Tibial artery (tissue), 4 donors: ENCODE measurements at regions not wholly inside any gene's neighbourhood (a gene's known extent, or its start where the extent isn't known, plus 50 kb on each side); places are given as distances from the start of the nearest gene placed in this dataset.

ENCODE experiments used
- DNase-seq, 2 donors: peaks; one replicate each; pipeline ENCODE4 v3.0.0-alpha.2; 2019
- H3K27ac ChIP-seq, 2 donors: fragments of 200-600 bp; sonication (generic) in 1 of 2; 1 replicate in 1 of 2; 2 replicates in 1 of 2; pipeline ENCODE4 v1.5.1; 2018 to 2019; ENCODE audit warnings: mild to moderate bottlenecking in 1 of 2
- H3K27me3 ChIP-seq, 2 donors: fragments of 200-600 bp; sonication (generic) in 1 of 2; one replicate each; pipeline versions ENCODE4 v1.5.1 to v1.6.0; 2016 to 2019
- H3K36me3 ChIP-seq, 3 donors: fragments of 200-600 bp; sonication (generic) in 2 of 3; one replicate each; pipeline ENCODE4 v1.5.1; 2016 to 2019; ENCODE audit warnings: mild to moderate bottlenecking in 2 of 3
- H3K4me1 ChIP-seq, 4 donors: fragments of 200-600 bp; sonication (generic) in 2 of 4; 1 replicate in 3 of 4; 2 replicates in 1 of 4; pipeline ENCODE4 v1.5.1; 2016 to 2019
- H3K4me3 ChIP-seq, 2 donors: fragments of 200-600 bp; sonication (generic) in 1 of 2; 1 replicate in 1 of 2; 2 replicates in 1 of 2; pipeline ENCODE4 v1.5.1; 2018 to 2019; ENCODE audit warnings: mild to moderate bottlenecking in 2 of 2
- H3K9me3 ChIP-seq, 3 donors: fragments of 200-600 bp; sonication (generic) in 1 of 3; one replicate each; pipeline ENCODE4 v1.5.1; 2016 to 2019
- intact Hi-C: fragments of 100-400 bp; cut with DNase I; formaldehyde crosslinking; loops from one replicate; pipeline ENCODE4 v1.15.0; 2023; ENCODE audit warnings: low total_unique reads
- TF ChIP-seq, protein P1 (sequence below), 2 experiments: fragments of 200-600 bp in 1 of 2; fragments of 450-650 bp in 1 of 2; IDR thresholded peaks; one replicate each; pipeline ENCODE4 v1.5.1; 2017 to 2019; ENCODE audit warnings: antibody characterized with exemption in 2 of 2, mild to moderate bottlenecking in 1 of 2, moderate library complexity in 1 of 2

- H3K27ac ChIP-seq: no peak overlapping the region
- no peak overlapping the region for H3K4me3 ChIP-seq
- intact Hi-C loops: no loop called here
- no peaks in the 10 kb centered on the region for H3K36me3 ChIP-seq
- H3K9me3 ChIP-seq: no peaks in the 10 kb centered on the region
- peaks cover 0 to 10% (median 3%) of the 10 kb centered on the region in 4 donors for H3K4me1 ChIP-seq
- DNase-seq: no peak
- H3K27me3 ChIP-seq: no peaks in the 10 kb centered on the region
- TF ChIP-seq, protein P1, sequence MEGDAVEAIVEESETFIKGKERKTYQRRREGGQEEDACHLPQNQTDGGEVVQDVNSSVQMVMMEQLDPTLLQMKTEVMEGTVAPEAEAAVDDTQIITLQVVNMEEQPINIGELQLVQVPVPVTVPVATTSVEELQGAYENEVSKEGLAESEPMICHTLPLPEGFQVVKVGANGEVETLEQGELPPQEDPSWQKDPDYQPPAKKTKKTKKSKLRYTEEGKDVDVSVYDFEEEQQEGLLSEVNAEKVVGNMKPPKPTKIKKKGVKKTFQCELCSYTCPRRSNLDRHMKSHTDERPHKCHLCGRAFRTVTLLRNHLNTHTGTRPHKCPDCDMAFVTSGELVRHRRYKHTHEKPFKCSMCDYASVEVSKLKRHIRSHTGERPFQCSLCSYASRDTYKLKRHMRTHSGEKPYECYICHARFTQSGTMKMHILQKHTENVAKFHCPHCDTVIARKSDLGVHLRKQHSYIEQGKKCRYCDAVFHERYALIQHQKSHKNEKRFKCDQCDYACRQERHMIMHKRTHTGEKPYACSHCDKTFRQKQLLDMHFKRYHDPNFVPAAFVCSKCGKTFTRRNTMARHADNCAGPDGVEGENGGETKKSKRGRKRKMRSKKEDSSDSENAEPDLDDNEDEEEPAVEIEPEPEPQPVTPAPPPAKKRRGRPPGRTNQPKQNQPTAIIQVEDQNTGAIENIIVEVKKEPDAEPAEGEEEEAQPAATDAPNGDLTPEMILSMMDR (IDR thresholded peaks at IDR 0.05): no peak
Observed at GRCh38 chr4:123474817-123475216, 78.2 kb downstream of the SPRY1 start.

DNA sequence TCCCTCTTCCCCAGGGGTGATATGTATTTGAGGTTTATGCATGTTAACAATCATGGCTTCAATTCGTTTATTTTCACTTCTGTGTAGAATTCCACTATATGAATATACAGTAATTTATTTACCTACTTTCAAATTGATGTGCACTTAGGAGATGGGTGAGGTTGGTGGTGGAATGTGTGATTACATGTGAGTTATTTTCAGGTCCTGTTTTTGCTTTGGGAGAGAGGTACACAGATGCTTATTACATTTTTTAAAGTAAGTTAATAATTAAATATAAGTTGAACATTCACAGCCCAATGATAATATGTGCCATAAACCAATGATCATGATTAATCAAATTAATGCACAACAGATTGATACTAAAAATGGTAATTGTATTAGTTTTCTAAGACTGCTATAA lies 79.5 kb downstream of the SPRY1 start:
- TF ChIP-seq, protein P1 (IDR thresholded peaks at IDR 0.05): no peak
- H3K27me3 ChIP-seq: no peaks in the 10 kb centered on the region
- H3K27ac ChIP-seq: no peak overlapping the region
- no peak overlapping the region for H3K4me3 ChIP-seq
- H3K36me3 ChIP-seq: no peaks in the 10 kb centered on the region
- H3K4me1 ChIP-seq: peaks cover 0 to 10% (median 3%) of the 10 kb centered on the region in 4 donors
- no peaks in the 10 kb centered on the region for H3K9me3 ChIP-seq
- DNase-seq: no peak
- intact Hi-C loops: no loop called here

DNA sequence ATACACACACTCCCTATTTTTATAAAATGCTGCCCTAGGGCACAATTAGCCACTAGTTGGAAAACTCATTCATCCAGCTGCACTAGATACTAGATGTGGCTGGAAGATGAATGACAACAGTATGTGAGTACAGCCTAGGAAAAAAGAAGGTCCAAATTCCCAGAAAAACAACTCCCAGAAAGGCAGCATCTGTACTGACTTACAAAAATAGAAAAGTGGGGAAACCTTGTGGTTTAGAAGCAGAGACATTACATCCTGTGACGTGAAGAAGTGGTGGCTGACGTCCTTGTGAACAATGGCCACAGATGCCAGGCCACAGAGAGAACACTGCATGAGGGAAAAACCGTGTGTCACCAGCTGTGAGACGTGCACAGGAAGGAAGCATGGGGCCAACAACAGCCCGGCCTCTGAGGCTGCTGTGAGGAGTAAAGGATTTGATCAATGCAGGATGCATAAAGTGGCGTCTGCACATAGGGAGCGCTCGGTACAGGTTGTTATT lies 81.2 kb downstream of the SPRY1 start:
- intact Hi-C loops: no loop called here
- Histone ChIP-seq H3K36me3 (no peaks in the 10 kb centered on the region), H3K27ac (no peak overlapping the region), H3K4me3 (no peak overlapping the region), H3K9me3 (no peaks in the 10 kb centered on the region), H3K4me1 (peaks cover 0 to 10% (median 3%) of the 10 kb centered on the region in 4 donors), H3K27me3 (no peaks in the 10 kb centered on the region)
- TF ChIP-seq, protein P1 (IDR thresholded peaks at IDR 0.05): no peak
- DNase-seq: no peak

DNA sequence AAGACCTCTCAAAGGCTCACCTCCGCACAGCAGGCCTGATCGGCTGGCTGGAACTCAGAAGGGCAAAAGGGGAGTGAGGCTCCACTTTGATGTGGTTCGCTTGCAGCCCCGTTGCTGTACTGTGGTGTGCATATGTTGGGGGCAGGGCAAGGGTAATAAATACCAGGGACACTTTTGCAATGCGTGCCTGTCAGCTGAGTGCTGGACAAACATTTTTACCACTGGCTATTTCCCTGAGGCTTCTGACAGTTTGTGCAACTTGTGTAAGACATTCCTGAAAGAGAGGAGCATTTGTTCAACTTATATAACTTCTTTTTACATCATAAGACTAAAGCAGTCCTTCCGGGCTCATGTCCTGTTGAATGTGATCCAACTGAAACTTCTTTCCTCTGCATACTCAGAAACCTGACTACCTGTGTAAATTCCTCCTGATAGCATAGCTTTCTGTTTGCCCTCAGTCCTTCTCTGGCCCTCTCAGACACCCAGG lies 82.3 kb downstream of the SPRY1 start:
- no peak for DNase-seq
- Histone ChIP-seq H3K27me3 (no peaks in the 10 kb centered on the region), H3K9me3 (no peaks in the 10 kb centered on the region), H3K36me3 (no peaks in the 10 kb centered on the region), H3K4me3 (no peak overlapping the region), H3K4me1 (peaks cover 0 to 10% (median 3%) of the 10 kb centered on the region in 4 donors), H3K27ac (no peak overlapping the region)
- intact Hi-C loops: no loop called here
- TF ChIP-seq, protein P1 (IDR thresholded peaks at IDR 0.05): no peak

- intact Hi-C loops: no loop called here
- H3K27me3 ChIP-seq: no peaks in the 10 kb centered on the region
- no peak overlapping the region for H3K4me3 ChIP-seq
Observed at GRCh38 chr4:123479944-123480343, 83.3 kb downstream of the SPRY1 start.

More at GRCh38 chr4:123479944-123480343, 83.3 kb downstream of the SPRY1 start:
- H3K9me3 ChIP-seq: no peaks in the 10 kb centered on the region
- no peak overlapping the region for H3K27ac ChIP-seq
- no peaks in the 10 kb centered on the region for H3K36me3 ChIP-seq
- H3K4me1 ChIP-seq: peaks cover 0 to 10% (median 3%) of the 10 kb centered on the region in 4 donors
- no peak for DNase-seq
- TF ChIP-seq, protein P1 (IDR thresholded peaks at IDR 0.05): no peak
